ENCODE measurements at regions not wholly inside any gene's neighbourhood (a gene's known extent, or its start where the extent isn't known, plus 50 kb on each side); places are given as distances from the start of the nearest gene placed in this dataset.

DNA sequence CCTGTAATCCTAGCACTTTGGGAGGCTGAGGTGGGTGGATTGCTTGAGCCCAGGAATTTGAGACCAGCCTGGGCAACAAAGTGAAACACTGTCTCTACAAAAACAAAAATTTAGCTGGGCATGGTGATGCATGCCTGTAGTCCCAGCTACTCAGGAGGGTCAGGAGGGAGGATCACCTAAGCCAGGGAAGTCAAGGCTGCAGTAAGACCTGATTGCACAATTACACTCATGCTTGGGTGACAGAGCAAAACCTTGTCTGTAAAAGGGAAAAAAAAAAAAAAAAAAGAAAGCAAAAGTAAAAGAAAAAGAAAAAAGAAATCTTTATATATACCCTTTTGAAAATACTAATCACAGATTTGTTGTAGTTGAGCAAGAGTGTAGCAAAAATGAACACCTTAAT, 801.0 kb upstream of the IGFBP7 start:
- TF ChIP-seq, protein P1, sequence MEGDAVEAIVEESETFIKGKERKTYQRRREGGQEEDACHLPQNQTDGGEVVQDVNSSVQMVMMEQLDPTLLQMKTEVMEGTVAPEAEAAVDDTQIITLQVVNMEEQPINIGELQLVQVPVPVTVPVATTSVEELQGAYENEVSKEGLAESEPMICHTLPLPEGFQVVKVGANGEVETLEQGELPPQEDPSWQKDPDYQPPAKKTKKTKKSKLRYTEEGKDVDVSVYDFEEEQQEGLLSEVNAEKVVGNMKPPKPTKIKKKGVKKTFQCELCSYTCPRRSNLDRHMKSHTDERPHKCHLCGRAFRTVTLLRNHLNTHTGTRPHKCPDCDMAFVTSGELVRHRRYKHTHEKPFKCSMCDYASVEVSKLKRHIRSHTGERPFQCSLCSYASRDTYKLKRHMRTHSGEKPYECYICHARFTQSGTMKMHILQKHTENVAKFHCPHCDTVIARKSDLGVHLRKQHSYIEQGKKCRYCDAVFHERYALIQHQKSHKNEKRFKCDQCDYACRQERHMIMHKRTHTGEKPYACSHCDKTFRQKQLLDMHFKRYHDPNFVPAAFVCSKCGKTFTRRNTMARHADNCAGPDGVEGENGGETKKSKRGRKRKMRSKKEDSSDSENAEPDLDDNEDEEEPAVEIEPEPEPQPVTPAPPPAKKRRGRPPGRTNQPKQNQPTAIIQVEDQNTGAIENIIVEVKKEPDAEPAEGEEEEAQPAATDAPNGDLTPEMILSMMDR (conservative IDR thresholded peaks at IDR 0.05; ENCODE audit: low read depth, low read length): no peak
- TF ChIP-seq EZH2 (IDR thresholded peaks at IDR 0.05; ENCODE audit: low read length, unreplicated experiment) (no peak), EZH2phosphoT487 (IDR thresholded peaks at IDR 0.05; ENCODE audit: borderline replicate concordance, low read length) (no peak)

All from PC-3 (cell line).